Stomach (tissue), 8 donors: ENCODE measurements at regions not wholly inside any gene's neighbourhood (a gene's known extent, or its start where the extent isn't known, plus 50 kb on each side); places are given as distances from the start of the nearest gene placed in this dataset.

ENCODE experiments used
- DNase-seq, 2 donors: peaks; one replicate each; pipeline versions ENCODE4 v3.0.0 to v3.0.0-alpha.2; 2013 to 2019
- H3K27ac ChIP-seq, 5 donors: fragments of 200-600 bp in 4 of 5; sonication (generic) in 4 of 5; one replicate each; pipeline ENCODE4 v1.5.1; 2013 to 2019; ENCODE audit warnings: mild to moderate bottlenecking in 1 of 5, moderate library complexity in 1 of 5
- H3K27me3 ChIP-seq, 3 donors: fragments of 200-600 bp; sonication (generic); one replicate each; pipeline ENCODE4 v1.5.1; 2017 to 2019; ENCODE audit warnings: mixed run types in 1 of 3
- H3K36me3 ChIP-seq, 4 donors: fragments of 200-600 bp; sonication (generic); 1 replicate in 3 of 4; 2 replicates in 1 of 4; pipeline ENCODE4 v1.5.1; 2016 to 2019
- H3K4me1 ChIP-seq, 4 donors: fragments of 200-600 bp; sonication (generic); one replicate each; pipeline ENCODE4 v1.5.1; 2016 to 2019
- H3K4me3 ChIP-seq, 4 donors: fragments of 200-600 bp; sonication (generic) in 3 of 4; one replicate each; pipeline ENCODE4 v1.5.1; 2016 to 2019; ENCODE audit warnings: mild to moderate bottlenecking in 1 of 4
- H3K9me3 ChIP-seq, 4 donors: fragments of 200-600 bp; sonication (generic); one replicate each; pipeline ENCODE4 v1.5.1; 2016 to 2019
- EP300 ChIP-seq: sonication (generic); formaldehyde crosslinking; IDR thresholded peaks from one replicate; pipeline ENCODE4 v1.6.1; 2017; ENCODE audit warnings: antibody characterized with exemption
- POLR2A ChIP-seq, 4 donors: fragments of 450-650 bp; IDR thresholded peaks; one replicate each; pipeline ENCODE4 v1.6.1; 2016; ENCODE audit warnings: antibody characterized with exemption in 4 of 4, control low read depth in 2 of 4, mild to moderate bottlenecking in 1 of 4, moderate library complexity in 1 of 4
- POLR2AphosphoS5 ChIP-seq, 3 donors: sonication (generic); formaldehyde crosslinking; IDR thresholded peaks; one replicate each; pipeline ENCODE4 v1.6.1; 2016; ENCODE audit warnings: antibody characterized with exemption in 3 of 3
- WGBS, 5 donors: extraction: QIAGEN DNeasy Blood & Tissue Kit in 3 of 5; methylation state at CpG; one replicate each; pipeline versions ENCODE4 v1.1.5 to v1.1.7; 2013 to 2018; 5-methylcytosine and 5-hydroxymethylcytosine counted together
- intact Hi-C: fragments of 100-400 bp; cut with DNase I; formaldehyde crosslinking; loops from one replicate; pipeline ENCODE4 v1.15.1; 2023; ENCODE audit warnings: low total_unique reads
- TF ChIP-seq, protein P1 (sequence below), 7 experiments: fragments of 450-650 bp in 4 of 7; fragments of 200-600 bp in 3 of 7; sonication (generic) in 3 of 7; IDR thresholded peaks; one replicate each; pipeline ENCODE4 v1.5.1; 2016 to 2019; ENCODE audit warnings: antibody characterized with exemption in 7 of 7, control low read depth in 2 of 7, mild to moderate bottlenecking in 1 of 7
- donor health status: healthy with polysubstance abuse.
- donor health status: Bipolar disorder and iron deficiency.
- donor health status: healthy.

DNA sequence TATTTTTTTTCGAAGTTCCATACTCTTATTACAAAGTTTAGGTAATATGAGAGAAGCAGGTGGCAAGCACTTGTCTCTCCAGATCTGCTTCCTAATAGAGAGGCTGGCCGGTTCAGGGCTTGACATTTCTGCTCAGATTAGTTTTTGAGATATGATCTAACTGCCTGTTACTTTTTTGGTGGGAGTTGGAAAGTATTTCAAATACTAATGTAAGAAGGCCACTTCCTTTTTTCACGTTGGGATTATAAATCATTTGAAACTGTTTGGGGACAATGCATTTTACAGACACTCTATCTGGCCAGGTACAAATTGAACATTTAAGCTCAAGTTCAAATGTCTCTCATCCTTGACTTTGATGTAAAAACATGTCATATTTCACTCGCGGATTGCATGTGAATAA is 222.1 kb upstream of the SULF2 start:
- no peak overlapping the region for H3K4me3 ChIP-seq
- H3K27me3 ChIP-seq = peaks cover 0 to 12% (median 0%) of the 10 kb centered on the region in 3 donors
- H3K36me3 ChIP-seq = no peaks in the 10 kb centered on the region
- no peak overlapping the region for H3K27ac ChIP-seq
- TF ChIP-seq POLR2AphosphoS5 (IDR thresholded peaks at IDR 0.05) (no peak), EP300 (no peak), POLR2A (IDR thresholded peaks at IDR 0.05) (no peak)
- TF ChIP-seq, protein P1, sequence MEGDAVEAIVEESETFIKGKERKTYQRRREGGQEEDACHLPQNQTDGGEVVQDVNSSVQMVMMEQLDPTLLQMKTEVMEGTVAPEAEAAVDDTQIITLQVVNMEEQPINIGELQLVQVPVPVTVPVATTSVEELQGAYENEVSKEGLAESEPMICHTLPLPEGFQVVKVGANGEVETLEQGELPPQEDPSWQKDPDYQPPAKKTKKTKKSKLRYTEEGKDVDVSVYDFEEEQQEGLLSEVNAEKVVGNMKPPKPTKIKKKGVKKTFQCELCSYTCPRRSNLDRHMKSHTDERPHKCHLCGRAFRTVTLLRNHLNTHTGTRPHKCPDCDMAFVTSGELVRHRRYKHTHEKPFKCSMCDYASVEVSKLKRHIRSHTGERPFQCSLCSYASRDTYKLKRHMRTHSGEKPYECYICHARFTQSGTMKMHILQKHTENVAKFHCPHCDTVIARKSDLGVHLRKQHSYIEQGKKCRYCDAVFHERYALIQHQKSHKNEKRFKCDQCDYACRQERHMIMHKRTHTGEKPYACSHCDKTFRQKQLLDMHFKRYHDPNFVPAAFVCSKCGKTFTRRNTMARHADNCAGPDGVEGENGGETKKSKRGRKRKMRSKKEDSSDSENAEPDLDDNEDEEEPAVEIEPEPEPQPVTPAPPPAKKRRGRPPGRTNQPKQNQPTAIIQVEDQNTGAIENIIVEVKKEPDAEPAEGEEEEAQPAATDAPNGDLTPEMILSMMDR (IDR thresholded peaks at IDR 0.05) = no peak
- WGBS, 5 donors = 61 to 76% (median 69%) methylated on average over 5 of the region's 5 CpGs
- DNase-seq = no peak
- intact Hi-C loops = no loop called here
- H3K4me1 ChIP-seq = no peaks in the 10 kb centered on the region
- peaks cover 0 to 28% (median 12%) of the 10 kb centered on the region in 4 donors for H3K9me3 ChIP-seq

DNA sequence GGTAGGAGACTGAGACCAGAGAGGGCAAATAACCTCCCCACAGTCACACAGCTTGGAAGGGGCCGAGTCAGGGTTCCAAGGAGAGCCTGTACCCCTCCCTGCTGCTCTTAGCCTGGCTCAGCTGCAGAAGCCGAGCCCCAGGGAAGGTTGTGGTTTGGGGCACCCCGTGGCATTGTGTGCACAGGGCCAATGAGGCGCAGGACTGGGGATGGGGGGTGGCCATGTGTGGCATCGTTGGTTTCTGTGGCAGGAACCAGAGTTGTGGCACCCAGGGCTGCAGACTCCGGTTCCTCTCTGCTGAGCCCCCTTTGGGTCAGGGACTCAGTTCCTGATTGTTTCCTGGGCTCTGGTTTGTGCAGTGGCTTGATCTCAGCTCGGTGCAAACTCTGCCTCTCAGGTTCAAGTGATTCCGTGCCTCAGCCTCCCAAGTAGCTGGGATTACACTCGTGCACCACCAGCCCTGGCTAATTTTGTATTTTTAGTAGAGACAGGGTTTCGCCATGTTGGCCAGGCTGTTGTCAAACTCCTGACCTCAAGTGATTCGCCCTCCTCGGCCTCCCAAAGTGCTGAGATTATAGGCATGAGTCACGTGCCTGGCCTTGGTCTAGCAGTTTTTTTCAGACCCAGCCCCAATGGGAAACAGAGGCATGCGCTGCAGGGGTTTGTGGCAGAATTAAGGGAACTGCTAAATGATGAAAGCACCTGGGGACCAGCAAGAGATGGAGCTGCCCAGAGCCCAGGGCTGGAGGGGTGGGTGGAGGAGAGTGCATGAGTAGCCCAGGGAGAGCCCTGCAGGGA is 221.0 kb upstream of the SULF2 start:
- no peaks in the 10 kb centered on the region for H3K36me3 ChIP-seq
- no peak overlapping the region for H3K27ac ChIP-seq
- DNase-seq = no peak
- peaks cover 0 to 12% (median 0%) of the 10 kb centered on the region in 3 donors for H3K27me3 ChIP-seq
- intact Hi-C loops = no loop called here
- WGBS, 5 donors = 51 to 72% (median 61%) methylated on average over 9 to 14 of the region's 14 CpGs
- H3K4me3 ChIP-seq = no peak overlapping the region
- TF ChIP-seq POLR2A (IDR thresholded peaks at IDR 0.05) (no peak), POLR2AphosphoS5 (IDR thresholded peaks at IDR 0.05) (no peak), EP300 (no peak)
- TF ChIP-seq, protein P1 (IDR thresholded peaks at IDR 0.05) = no peak
- peaks cover 0 to 28% (median 5%) of the 10 kb centered on the region in 4 donors for H3K9me3 ChIP-seq
- no peaks in the 10 kb centered on the region for H3K4me1 ChIP-seq

DNA sequence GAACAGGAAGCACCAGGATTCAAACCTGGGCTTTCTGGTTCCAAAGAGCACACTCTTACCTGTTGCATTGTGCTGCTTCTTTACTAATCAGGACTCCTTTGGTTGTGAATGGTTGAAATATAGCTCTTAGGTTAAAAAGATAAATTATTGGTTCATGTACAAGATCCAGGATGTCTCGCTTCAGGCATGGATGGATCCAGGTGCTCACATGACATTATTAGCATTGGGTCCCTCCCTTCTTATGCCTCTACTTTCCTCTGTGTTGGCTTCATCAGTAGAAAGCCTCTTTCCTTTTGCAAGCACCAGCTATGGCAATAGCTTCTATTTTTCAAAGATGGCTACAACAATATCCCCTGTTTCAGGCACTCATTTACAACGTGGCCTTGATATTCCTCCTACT is 217.7 kb upstream of the SULF2 start:
- no peak for DNase-seq
- intact Hi-C loops = no loop called here
- Histone ChIP-seq H3K4me1 (no peaks in the 10 kb centered on the region), H3K4me3 (no peak overlapping the region), H3K27me3 (peaks cover 0 to 12% (median 0%) of the 10 kb centered on the region in 3 donors), H3K27ac (no peak overlapping the region), H3K9me3 (peaks cover 0 to 26% (median 5%) of the 10 kb centered on the region in 4 donors), H3K36me3 (no peaks in the 10 kb centered on the region)
- TF ChIP-seq POLR2A (IDR thresholded peaks at IDR 0.05) (no peak), POLR2AphosphoS5 (IDR thresholded peaks at IDR 0.05) (no peak), EP300 (no peak)
- TF ChIP-seq, protein P1 (IDR thresholded peaks at IDR 0.05) = no peak
- WGBS, 5 donors = 75 to 80% (median 76%) methylated on average over 2 of the region's 2 CpGs

DNA sequence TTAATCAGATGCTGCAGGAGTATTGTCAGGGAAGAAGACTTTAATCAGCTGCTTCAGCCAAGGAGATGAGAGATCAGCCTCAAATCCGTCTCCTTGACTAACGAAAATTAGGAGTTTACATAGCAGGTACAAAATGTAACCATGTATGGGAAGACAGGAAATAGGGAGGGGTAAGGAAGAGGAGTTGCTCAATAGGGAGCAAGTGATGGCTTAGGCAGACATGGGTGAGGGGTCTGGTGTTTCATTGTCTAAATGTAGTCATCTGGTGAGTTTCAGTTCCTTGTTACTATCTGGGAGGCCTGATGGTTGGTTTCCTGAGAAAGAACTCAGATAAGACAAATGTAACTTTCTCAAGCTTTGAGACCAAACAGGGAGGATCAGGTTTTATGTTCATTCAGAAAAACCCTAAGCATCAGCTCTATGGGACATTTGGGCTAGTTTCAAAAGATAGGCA is 217.3 kb upstream of the SULF2 start:
- no peaks in the 10 kb centered on the region for H3K4me1 ChIP-seq
- no peaks in the 10 kb centered on the region for H3K36me3 ChIP-seq
- DNase-seq = no peak
- no peak overlapping the region for H3K27ac ChIP-seq
- H3K27me3 ChIP-seq = peaks cover 0 to 12% (median 0%) of the 10 kb centered on the region in 3 donors
- WGBS, 5 donors = 31 to 62% (median 45%) methylated on average over 2 of the region's 2 CpGs
- TF ChIP-seq EP300 (no peak), POLR2AphosphoS5 (IDR thresholded peaks at IDR 0.05) (no peak), POLR2A (IDR thresholded peaks at IDR 0.05) (no peak)
- TF ChIP-seq, protein P1 (IDR thresholded peaks at IDR 0.05) = no peak
- intact Hi-C loops = no loop called here
- peaks cover 0 to 21% (median 5%) of the 10 kb centered on the region in 4 donors for H3K9me3 ChIP-seq
- H3K4me3 ChIP-seq = no peak overlapping the region
